Glomerular visceral epithelial cell (primary cell): ENCODE measurements at regions not wholly inside any gene's neighbourhood (a gene's known extent, or its start where the extent isn't known, plus 50 kb on each side); places are given as distances from the start of the nearest gene placed in this dataset.
"Not testable (repeated sequence)": the region's sequence is repeated elsewhere in the genome, so short reads cannot be mapped to it uniquely, and the experiment has no call there.

ENCODE experiments used
- DNase-seq: peaks from one replicate; pipeline ENCODE4 v3.0.0-alpha.2; 2016; ENCODE audit errors: extremely low spot score

- no peak for DNase-seq
Measured at GRCh38 chr16:77064037-77064436, 127.0 kb upstream of the MON1B start.

GRCh38 chr16:77066896-77067496 is 124.0 kb upstream of the MON1B start:
- no peak for DNase-seq

GRCh38 chr16:77067900-77068299 is 123.1 kb upstream of the MON1B start:
- DNase-seq: no peak

DNA sequence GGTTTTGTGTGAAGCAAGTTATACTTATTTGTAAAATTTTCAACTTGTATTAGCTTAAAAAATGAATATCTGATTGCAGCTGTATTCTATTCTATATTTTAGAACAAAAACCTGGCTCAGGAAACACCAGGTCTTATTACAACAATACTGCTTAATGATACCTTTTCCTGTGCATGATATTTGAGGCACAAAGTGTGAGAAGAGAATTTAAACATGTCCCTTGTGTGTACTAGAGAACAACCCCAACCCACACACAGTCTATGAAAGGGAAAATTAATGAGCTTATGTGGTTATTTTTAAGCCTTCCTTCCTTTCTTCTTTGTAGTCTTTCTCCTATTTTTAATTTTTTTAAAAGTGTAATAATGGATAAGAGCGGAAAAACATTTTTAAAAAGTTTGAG is 122.6 kb upstream of the MON1B start:
- DNase-seq: no peak

DNA sequence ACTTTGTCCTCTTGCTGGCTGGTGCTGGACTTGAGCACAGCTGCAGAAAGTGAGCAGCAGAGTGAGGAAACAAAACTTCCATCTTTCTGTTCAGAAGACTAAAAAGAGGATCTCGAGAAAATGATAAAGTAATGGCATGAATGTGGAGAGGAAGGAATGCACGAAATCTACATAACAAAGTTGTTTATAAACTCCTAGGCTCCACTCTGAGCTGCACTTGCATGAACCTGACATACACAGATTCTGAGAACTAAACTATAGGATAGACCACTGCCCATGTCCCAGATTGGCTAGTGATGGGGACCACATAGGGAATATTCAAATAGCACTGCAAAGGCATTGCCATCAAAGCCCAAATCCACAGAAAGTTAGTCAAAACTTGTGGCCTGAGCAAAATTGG is 121.1 kb upstream of the MON1B start:
- no peak for DNase-seq

DNA sequence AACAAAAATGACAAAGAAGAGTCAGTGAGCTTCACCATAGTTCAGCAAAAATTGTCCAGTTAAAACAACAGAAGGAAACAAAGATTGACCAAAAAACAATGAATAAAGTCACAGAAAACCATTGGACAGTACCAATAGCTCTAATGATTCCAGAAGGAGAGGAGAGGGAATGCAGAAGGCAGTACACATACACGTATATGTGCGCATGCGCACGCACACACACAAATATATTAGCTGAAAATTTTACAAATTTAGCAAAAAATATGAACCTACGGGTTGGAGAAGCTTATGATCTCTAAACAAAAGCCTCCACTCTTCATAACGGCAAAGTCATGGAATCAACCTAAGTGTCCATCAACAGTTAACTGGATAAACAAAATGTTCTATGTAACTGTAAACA is 120.3 kb upstream of the MON1B start:
- no peak for DNase-seq

- DNase-seq: no peak
Measured at GRCh38 chr16:77076839-77077238, 114.2 kb upstream of the MON1B start.

DNA sequence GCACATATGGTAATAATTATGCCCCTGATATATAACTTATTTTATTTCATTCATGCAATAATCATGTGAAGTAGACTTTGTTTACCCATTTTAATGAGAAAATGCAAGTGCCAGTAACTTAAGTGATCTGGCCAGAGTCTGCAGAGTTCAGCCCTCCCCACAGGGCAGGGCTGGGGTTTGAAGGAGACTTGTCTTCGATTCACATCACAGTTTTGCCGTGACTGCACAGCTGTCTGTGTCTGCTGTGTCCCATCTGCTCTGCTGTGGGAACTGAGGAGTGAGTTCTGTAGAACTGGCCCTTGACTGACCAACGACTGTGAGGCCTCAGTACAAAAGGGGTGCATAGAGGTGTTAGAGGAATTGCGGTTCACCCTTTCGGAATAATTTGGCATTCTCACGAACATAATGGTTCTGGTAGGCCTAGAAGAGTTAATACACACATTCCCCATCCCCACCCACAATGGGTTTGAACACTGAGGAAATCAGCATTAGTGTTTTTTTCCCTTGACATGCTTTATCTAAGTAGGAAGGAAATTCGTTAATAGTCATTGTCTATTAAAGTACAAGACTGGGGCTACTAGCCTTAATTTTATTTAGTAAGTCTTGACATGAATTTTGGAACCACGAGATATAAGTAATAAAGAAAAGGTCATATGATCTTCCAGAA is 113.6 kb upstream of the MON1B start:
- DNase-seq: no peak

DNA sequence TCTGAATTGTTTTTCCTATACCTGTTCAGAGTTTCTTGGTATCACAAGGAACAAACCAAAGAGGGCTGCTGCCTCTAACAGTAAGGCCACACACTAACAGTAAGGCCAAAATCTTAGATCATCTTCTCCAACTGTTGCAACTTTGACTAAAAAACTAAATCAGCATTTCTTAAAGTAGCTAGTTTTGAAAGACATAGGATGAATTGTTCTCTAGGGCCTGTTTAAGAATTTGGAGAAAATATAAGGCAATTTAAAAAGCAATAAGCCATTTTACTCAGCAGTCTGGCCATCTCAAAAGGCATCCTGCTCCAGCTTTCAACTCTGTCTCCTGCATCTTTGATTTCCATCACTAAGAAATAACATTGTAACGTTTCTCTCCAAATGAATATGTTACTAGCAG is 105.0 kb upstream of the MON1B start:
- DNase-seq: no peak

DNA sequence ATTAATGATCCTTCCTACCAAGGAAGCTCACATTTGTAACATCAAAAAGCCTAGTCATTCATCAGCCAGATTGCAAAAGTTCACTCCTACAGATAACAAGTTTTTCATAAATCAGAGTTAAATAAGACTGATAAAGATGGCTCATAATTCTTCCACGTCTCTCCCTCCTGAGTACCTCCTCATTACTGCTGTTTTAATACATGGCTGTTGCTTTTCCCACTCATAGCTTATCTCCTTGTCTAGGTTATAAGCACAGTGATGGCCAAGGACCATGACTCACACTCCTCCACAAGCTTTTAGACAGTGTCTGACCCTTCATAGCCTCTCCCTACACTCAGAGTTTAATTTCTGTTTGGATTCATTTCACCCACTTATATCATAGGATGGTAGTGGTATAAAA is 100.9 kb upstream of the MON1B start:
- DNase-seq: no peak

GRCh38 chr16:77093309-77093708 is 97.7 kb upstream of the MON1B start:
- no peak for DNase-seq

DNA sequence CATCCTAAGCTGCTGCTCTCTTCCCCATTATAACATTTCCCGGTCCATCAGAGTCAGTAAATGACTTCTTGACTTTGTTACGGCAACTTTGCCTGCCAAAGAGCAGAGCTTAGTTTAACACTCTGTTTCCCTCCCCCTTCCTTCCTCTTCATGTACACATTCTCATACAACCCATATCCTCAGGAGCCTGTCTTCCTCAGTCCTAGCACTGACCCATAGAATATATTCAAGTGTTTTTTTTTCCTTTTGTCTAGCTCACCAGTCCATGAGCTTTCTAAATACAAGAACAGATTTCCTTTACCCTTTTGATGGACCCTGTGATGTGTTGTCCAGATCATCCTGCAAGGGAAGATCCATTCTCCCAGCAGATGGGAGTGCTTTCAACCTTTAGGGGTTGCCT is 97.0 kb upstream of the MON1B start:
- DNase-seq: no peak

DNA sequence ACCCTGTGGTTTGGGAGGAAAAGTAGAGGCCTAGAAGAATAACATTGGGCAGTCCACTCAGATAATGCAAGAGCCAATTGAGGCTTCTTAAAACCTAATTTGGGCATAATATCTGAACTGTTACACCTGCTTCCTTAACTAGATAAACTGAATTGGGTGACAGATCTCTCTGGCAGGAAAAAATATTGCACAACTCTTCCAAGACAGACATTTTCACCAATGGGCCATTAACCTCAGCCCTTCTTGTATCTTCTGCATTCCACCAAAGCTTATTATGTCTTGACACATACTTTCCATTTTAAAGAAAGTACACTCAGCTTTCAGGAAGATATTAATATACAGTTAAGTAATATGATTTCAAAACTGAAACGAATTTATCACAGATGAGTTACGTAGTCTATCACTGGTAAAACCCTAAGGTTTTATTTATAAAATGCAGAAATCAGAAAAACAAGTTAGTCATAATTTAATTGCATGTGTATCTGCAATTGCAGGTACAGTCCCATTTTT is 79.9 kb upstream of the MON1B start:
- no peak for DNase-seq

GRCh38 chr16:77112746-77113145 is 78.2 kb upstream of the MON1B start:
- DNase-seq: no peak

DNA sequence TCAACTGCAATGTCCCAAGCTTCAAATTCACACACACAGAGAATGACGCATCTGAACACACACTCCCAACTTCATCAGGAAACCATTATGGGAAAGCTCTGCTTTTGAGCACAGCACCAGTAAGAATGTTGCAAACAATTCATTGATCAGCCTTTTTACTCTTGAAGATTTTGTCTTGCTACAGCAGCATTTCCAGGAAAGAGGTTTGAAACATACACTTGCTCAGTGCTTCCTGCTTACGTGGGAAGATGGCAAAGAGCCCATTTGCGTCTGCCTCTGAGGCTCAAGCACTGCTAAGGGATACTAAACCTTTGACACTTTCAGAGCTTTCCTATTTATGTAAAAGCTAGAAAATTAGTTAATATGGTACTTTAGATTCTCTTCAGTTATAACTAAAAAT is 77.2 kb upstream of the MON1B start:
- no peak for DNase-seq

DNA sequence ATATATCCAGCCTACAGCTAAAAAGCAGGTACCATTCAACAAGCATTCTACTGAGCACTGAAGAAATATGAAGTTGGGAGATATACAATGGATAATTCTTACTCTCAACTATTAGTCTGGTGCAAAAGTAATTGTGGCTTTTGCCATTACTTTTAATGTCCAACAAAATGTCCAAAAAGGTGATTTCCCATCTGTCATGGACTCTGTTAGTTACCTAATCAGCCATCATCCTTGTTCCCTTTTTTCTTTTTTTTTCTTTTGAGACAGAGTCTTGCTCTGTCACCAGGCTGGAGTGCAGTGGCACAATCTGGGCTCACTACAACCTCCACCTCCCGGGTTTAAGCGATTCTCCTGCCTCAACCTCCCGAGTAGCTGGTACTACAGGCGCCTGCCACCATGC is 76.6 kb upstream of the MON1B start:
- not testable (repeated sequence) for DNase-seq

GRCh38 chr16:77116856-77117255 is 74.1 kb upstream of the MON1B start:
- no peak for DNase-seq

- DNase-seq: no peak
Measured at GRCh38 chr16:77117707-77118106, 73.3 kb upstream of the MON1B start.

DNA sequence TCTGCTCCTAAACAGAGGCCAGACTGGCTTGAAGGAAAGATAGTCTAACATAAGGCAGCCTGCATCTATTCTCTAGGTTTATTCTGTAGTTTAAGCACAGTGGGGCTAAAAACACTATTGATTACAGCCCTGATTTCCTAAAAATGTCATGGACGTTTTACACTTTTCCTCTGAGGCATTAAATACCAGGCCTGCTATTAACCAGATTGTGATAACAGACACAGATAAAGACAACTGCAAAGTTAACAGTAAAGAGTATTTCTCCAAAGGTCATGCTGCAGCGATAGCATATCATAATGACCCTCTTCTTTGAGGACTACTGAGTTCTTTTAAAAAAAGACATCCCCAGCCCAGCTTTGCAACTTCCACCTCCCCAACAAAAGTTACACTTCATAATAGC is 59.6 kb upstream of the MON1B start:
- no peak for DNase-seq

DNA sequence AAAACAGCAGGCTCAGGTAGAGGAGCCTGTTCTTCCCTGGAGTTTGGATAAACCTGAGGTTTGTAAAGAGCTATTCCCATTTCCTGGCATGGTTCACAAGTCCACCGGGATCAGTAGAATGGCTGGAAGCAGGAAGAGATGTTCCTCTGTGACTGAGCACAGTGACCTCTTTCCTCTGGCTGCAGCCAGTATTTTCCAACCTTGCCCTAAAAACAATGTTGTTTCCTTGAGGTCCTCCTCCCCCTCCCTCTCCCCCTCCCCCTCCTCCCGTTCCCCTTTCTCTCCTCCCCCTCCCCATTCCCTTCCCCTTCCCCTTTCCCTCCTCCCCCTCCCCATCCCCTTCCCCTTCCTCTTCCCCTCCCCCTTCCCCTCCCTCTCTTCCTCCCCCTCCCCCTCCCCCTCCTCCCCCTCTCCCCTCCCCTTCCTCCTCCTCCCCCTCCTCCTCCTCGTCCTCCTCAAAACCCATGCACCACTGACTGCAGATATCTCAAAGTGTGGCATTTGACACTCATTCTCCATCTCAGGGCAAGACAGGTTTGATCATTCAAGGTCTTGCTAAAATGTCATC is 58.9 kb upstream of the MON1B start:
- no peak for DNase-seq

DNA sequence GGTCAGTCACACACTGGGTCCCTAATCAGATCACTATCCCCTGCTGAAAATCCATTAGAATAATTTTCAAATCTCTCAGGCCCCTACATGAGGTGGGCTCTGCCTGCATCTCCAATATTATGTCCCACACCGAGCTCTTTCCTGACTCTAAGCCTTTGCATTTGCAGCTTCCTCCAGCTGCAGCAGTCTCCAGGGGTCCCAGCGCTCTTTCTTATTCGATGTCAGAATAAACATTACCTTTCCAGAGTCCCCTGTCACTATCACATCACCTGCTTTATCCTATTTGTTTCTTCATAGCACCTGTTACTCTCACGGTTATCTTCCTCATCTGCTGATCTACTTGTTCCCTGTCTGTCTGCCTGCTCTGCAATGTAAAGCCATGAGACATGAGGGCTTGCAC is 57.3 kb upstream of the MON1B start:
- DNase-seq: no peak

- no peak for DNase-seq
Measured at GRCh38 chr16:77137045-77137444, 53.9 kb upstream of the MON1B start.
